GM12873 (cell line): ENCODE measurements at regions not wholly inside any gene's neighbourhood (a gene's known extent, or its start where the extent isn't known, plus 50 kb on each side); places are given as distances from the start of the nearest gene placed in this dataset.

Experiments used
- TF ChIP-seq, protein P1 (sequence below): IDR thresholded peaks from 2 replicates; pipeline ENCODE4 v1.5.1; 2012; ENCODE audit warnings: low read depth, mild to moderate bottlenecking, moderate library complexity, low read length, control low read depth; ENCODE audit not compliant: insufficient read depth; ENCODE audit errors: missing control alignments

DNA sequence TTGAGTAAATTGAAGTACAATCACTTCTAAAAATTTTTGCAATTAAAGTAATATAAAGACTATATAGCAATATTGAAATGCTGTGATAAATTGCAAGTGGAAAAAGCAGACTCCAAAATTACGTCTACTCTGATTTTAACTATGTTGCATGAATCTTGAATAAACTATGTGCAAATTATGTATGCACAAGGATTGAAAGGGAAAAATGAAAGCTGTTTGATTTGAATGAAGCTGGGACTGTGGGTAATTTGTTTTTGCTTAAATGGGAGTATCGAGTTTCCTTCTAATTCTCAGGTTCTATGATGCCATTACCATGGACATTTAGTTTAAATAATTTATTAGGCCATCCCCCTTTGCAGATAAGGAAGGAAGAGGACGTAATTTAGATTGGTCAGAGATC, 198.7 kb upstream of the MYLIP start:
- TF ChIP-seq, protein P1, sequence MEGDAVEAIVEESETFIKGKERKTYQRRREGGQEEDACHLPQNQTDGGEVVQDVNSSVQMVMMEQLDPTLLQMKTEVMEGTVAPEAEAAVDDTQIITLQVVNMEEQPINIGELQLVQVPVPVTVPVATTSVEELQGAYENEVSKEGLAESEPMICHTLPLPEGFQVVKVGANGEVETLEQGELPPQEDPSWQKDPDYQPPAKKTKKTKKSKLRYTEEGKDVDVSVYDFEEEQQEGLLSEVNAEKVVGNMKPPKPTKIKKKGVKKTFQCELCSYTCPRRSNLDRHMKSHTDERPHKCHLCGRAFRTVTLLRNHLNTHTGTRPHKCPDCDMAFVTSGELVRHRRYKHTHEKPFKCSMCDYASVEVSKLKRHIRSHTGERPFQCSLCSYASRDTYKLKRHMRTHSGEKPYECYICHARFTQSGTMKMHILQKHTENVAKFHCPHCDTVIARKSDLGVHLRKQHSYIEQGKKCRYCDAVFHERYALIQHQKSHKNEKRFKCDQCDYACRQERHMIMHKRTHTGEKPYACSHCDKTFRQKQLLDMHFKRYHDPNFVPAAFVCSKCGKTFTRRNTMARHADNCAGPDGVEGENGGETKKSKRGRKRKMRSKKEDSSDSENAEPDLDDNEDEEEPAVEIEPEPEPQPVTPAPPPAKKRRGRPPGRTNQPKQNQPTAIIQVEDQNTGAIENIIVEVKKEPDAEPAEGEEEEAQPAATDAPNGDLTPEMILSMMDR: no peak

DNA sequence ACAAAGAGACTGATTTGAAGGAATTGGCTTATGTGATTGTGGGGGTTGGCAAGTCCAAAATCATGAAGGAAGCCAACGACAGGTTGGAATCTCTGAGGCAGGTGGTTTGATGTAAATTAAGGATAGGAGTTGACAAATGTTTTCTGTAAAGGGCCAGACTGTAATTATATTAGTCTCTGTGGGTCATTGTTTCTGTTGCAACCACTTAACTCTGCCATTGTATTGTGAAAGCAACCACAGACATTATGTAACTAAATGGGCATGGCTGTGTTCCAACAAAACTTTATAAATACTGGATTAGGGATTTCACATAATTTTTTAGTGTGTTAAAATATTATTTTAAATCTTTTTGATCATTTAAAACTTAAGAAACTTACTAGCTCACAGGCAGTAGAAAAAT, 199.2 kb upstream of the MYLIP start:
- TF ChIP-seq, protein P1: no peak

DNA sequence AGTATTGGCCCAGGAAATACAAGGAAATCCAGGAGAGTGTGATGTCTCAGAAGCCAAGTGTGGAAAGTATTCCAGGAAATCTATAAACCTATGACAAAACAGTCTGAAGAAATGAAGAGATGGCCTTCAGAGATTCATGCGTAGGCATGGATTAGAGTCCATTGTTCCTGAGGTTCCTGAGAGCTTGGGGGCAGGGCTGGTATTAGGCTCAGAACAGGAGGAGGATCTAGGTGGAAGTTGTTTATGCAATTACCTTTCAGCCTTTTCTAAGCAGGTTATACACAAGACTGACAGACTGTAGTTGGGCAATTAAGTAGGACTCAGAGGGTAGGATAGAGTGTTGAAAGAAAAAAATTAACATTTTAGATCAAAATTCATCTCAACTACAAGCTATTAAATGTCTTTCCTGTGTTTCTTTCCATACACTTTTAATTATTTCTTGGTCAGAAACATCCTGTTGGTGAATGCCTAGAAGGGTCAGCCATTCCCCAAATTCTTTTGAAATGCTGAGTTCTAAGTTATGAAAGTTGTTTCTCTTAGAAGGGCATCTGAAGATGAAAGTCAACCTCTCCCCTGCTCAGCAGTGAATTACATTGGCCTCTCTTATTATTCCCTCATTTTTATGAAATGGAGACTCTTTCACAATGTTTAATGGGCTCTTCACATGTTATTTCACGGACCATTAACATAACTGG, 201.2 kb upstream of the MYLIP start:
- TF ChIP-seq, protein P1: no peak

DNA sequence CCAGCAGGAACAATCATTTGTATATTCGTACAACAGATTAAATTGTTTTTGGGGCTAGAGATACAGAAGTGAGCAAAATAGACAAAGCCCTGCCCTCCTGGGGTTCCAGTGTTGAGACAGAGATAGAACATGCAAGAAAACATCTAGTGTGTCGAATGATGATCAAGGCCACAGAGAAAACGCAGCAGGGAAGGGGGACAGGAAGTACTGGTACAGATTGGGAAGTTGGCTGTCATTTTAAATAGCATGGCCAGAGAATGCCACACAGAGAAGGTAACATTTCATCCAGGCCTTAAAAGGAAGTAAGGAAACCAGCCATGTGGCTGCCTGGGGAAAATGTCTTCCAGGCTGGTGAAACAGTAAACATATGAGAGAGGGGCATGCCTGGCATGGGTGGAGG, 202.6 kb upstream of the MYLIP start:
- TF ChIP-seq, protein P1: no peak

DNA sequence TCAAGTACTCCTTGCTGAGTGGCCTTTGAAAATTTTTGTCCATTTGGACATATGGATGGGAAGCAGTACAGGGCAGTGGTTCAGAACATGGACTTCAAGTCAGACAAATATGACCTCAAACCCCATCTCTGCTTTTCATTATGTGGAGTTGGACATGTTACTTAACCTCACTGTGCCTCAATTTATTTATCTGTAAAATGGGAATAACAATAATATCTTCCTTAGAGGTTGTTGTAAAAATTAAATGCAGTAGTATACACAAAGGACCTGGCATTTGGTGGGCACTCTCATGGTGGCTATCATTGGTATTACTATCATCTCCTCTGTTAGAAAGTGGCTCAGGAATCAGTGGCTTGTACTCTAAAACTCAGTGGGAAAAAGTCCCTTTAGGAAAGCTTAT, 204.0 kb upstream of the MYLIP start:
- TF ChIP-seq, protein P1: no peak

DNA sequence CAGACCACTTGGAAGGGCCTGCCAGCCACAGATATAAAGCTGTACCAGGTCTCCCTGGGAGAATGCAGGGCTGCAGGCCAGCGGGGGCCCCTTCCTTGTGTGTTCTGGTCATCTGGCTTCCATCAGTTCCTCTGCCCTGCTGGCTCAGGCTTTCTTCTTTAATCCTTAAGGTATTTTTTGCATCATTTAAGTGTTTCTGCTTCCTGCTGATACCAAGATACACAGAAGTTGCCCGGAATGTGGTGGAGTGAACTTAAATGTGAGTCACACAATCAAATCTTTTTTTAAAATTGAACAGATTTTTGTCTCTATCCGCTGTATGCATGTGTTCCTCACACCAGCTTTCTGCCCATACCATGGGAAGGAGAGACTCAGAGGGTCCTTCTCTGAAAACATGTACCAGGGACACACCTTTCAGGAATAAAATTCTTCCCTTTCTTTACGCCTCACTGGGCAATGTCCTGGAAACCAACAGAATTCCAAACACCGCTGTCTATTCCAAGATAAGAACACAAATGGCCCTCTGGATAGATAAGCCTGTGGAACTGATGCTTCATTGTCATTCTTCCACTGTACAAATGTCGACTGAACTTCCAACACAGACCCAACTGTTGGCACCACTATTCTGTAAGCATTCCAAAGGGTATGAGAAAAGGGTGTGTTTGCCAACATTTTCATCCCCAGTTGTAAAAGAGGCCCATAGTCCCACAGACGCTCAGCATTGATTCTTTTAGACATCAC, 206.2 kb upstream of the MYLIP start:
- TF ChIP-seq, protein P1: no peak

DNA sequence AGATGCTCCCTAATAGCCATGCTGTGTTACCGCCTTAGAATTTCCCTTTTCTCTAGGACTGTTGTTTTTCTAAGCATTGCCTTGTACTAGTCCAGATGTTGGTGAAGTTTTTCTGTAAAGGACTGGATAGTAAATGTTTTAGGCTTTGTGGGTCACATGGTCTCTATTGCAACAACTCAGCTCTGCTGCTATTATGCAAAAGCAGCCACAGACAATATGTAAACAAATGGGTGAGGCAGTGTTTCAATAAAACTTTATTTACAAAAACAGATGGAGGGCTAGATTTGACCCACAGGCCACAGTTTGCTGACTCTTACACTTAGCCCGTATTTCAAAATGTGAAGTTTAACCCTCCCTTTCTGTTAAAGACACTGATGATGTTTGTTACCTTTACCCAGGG, 207.6 kb upstream of the MYLIP start:
- TF ChIP-seq, protein P1: no peak
